Stomach (tissue), 4 donors: ENCODE measurements at regions not wholly inside any gene's neighbourhood (a gene's known extent, or its start where the extent isn't known, plus 50 kb on each side); places are given as distances from the start of the nearest gene placed in this dataset.

Source experiments
- CTCF ChIP-seq, 7 experiments: fragments of 450-650 bp in 4 of 7; fragments of 200-600 bp in 3 of 7; sonication (generic) in 3 of 7; IDR thresholded peaks; one replicate each; pipeline ENCODE4 v1.5.1; 2016 to 2019; ENCODE audit warnings: antibody characterized with exemption in 7 of 7, control low read depth in 2 of 7, mild to moderate bottlenecking in 1 of 7
- POLR2AphosphoS5 ChIP-seq, 3 donors: sonication (generic); formaldehyde crosslinking; IDR thresholded peaks; one replicate each; pipeline ENCODE4 v1.6.1; 2016; ENCODE audit warnings: antibody characterized with exemption in 3 of 3

- TF ChIP-seq POLR2AphosphoS5 (IDR thresholded peaks at IDR 0.05) (no peak), CTCF (IDR thresholded peaks at IDR 0.05) (no peak)
Observed at GRCh38 chr14:58787592-58787991, 149.8 kb downstream of the DACT1 start.
